SK-N-SH treated with all-trans-retinoic acid at 6 μM for 48 hours (cell line): ENCODE measurements at regions not wholly inside any gene's neighbourhood (a gene's known extent, or its start where the extent isn't known, plus 50 kb on each side); places are given as distances from the start of the nearest gene placed in this dataset.

Experiments
- ATAC-seq: fragments of 200-7000 bp; cut with Tn5 transposase; 3 replicates; pipeline ENCODE4 v1.9.1; 2020; ENCODE audit warnings: mild to moderate bottlenecking, moderate library complexity
- ARNTL ChIP-seq: fragments of 450-650 bp; formaldehyde crosslinking; IDR thresholded peaks from 2 replicates; pipeline ENCODE4 v1.5.0; 2020; ENCODE audit warnings: low read depth, mild to moderate bottlenecking, moderate library complexity, borderline replicate concordance
- BACH2 ChIP-seq: fragments of 250-450 bp; sonication (Bioruptor Pico); IDR thresholded peaks from 2 replicates; pipeline ENCODE4 v1.9.0; 2021; ENCODE audit warnings: mild to moderate bottlenecking, borderline replicate concordance
- CSDC2 ChIP-seq: fragments of 250-450 bp; sonication (Bioruptor Pico); IDR thresholded peaks from 2 replicates; pipeline ENCODE4 v1.5.0; 2020; ENCODE audit warnings: mild to moderate bottlenecking, moderate library complexity
- ESRRG ChIP-seq: fragments of 250-450 bp; sonication (Bioruptor Pico); IDR thresholded peaks from 2 replicates; pipeline ENCODE4 v1.6.1; 2021; ENCODE audit warnings: mild to moderate bottlenecking
- GLIS3 ChIP-seq: fragments of 250-450 bp; sonication (Bioruptor Pico); IDR thresholded peaks from 2 replicates; pipeline ENCODE4 v1.5.0; 2020; ENCODE audit warnings: mild to moderate bottlenecking, moderate library complexity
- ISL1 ChIP-seq: fragments of 250-450 bp; sonication (Bioruptor Pico); IDR thresholded peaks from 2 replicates; pipeline ENCODE4 v2.1.2; 2022; ENCODE audit warnings: mild to moderate bottlenecking, moderate library complexity
- OSR1 ChIP-seq: fragments of 250-450 bp; sonication (Bioruptor Pico); IDR thresholded peaks from 2 replicates; pipeline ENCODE4 v1.8.0; 2022; ENCODE audit warnings: moderate library complexity, mild to moderate bottlenecking, inconsistent platforms
- PPARA ChIP-seq: fragments of 250-450 bp; sonication (Bioruptor Pico); IDR thresholded peaks from 2 replicates; pipeline ENCODE4 v1.5.0; 2020; ENCODE audit warnings: mild to moderate bottlenecking, borderline replicate concordance
- RARB ChIP-seq: fragments of 250-450 bp; sonication (Bioruptor Pico); IDR thresholded peaks from 2 replicates; pipeline ENCODE4 v1.8.0; 2021; ENCODE audit warnings: mild to moderate bottlenecking, moderate library complexity
- SNAI2 ChIP-seq: fragments of 250-450 bp; sonication (Bioruptor Pico); IDR thresholded peaks from 2 replicates; pipeline ENCODE4 v1.5.0; 2020; ENCODE audit warnings: mild to moderate bottlenecking, moderate library complexity
- TCF4 ChIP-seq: fragments of 250-450 bp; sonication (Bioruptor Pico); IDR thresholded peaks from 2 replicates; pipeline ENCODE4 v1.8.0; 2021; ENCODE audit warnings: mild to moderate bottlenecking, moderate library complexity, borderline replicate concordance
- TOX ChIP-seq: fragments of 250-450 bp; sonication (Bioruptor Pico); IDR thresholded peaks from 2 replicates; pipeline ENCODE4 v1.8.0; 2021; ENCODE audit warnings: mild to moderate bottlenecking, moderate library complexity, borderline replicate concordance
- ZC3H10 ChIP-seq: fragments of 250-450 bp; sonication (Bioruptor Pico); IDR thresholded peaks from 2 replicates; pipeline ENCODE4 v1.5.1; 2021; ENCODE audit warnings: mild to moderate bottlenecking, moderate library complexity
- ZFP3 ChIP-seq: fragments of 250-450 bp; sonication (Bioruptor Pico); IDR thresholded peaks from 2 replicates; pipeline ENCODE4 v1.5.0; 2020; ENCODE audit warnings: mild to moderate bottlenecking, moderate library complexity
- ZFP30 ChIP-seq: fragments of 450-650 bp; formaldehyde crosslinking; IDR thresholded peaks from 2 replicates; pipeline ENCODE4 v1.5.0; 2022; ENCODE audit warnings: mild to moderate bottlenecking, moderate library complexity
- ZNF565 ChIP-seq: fragments of 450-650 bp; formaldehyde crosslinking; conservative IDR thresholded peaks from 2 replicates; pipeline ENCODE4 v1.5.0; 2020; ENCODE audit warnings: low read depth, mild to moderate bottlenecking, moderate library complexity
- ZNF70 ChIP-seq: fragments of 450-650 bp; formaldehyde crosslinking; IDR thresholded peaks from 2 replicates; pipeline ENCODE4 v1.5.0; 2020; ENCODE audit warnings: mild to moderate bottlenecking, moderate library complexity
- ZNF8 ChIP-seq: fragments of 450-650 bp; formaldehyde crosslinking; IDR thresholded peaks from 2 replicates; pipeline ENCODE4 v1.5.0; 2020; ENCODE audit warnings: mild to moderate bottlenecking, moderate library complexity
- TF ChIP-seq, protein P1 (sequence below): fragments of 250-450 bp; sonication (Bioruptor Pico); IDR thresholded peaks from 2 replicates; pipeline ENCODE4 v1.8.0; 2020; ENCODE audit warnings: mild to moderate bottlenecking, moderate library complexity, borderline replicate concordance
- TF ChIP-seq, protein P2 (sequence below): fragments of 250-450 bp; sonication (Bioruptor Pico); IDR thresholded peaks from 2 replicates; pipeline ENCODE4 v1.8.0; 2021; ENCODE audit warnings: low read depth, mild to moderate bottlenecking, moderate library complexity, borderline replicate concordance
- TF ChIP-seq, protein P3 (sequence below): fragments of 250-450 bp; sonication (Bioruptor Pico); IDR thresholded peaks from 2 replicates; pipeline ENCODE4 v1.5.1; 2021; ENCODE audit warnings: mild to moderate bottlenecking, moderate library complexity
- TF ChIP-seq, protein P4 (sequence below): fragments of 250-450 bp; sonication (Bioruptor Pico); IDR thresholded peaks from 2 replicates; pipeline ENCODE4 v1.5.0; 2020; ENCODE audit warnings: mild to moderate bottlenecking, moderate library complexity
- TF ChIP-seq, protein P5 (sequence below): fragments of 250-450 bp; sonication (Bioruptor Pico); IDR thresholded peaks from 2 replicates; pipeline ENCODE4 v1.5.1; 2020; ENCODE audit warnings: low read depth, mild to moderate bottlenecking, moderate library complexity

DNA sequence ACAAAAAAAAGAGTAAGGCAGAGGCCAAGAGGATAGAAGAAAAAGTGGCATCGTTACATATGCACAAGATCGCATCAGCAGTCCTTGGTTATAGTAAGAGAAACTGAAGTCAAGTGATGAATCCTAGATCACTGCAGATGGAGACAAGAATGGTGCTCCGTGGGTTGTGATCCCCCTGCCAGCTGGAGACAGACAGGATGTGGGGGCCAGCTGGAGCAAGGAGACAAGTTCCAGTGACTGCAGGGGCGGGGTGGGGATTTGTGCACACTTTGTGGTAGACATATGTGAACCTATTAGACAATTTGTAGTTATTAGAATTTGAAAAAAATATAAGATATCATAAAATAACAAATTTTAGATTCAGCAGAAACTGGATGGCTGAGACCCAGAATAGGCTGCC lies 697.9 kb upstream of the ADAMTS16 start (continued):
- TF ChIP-seq, protein P1, sequence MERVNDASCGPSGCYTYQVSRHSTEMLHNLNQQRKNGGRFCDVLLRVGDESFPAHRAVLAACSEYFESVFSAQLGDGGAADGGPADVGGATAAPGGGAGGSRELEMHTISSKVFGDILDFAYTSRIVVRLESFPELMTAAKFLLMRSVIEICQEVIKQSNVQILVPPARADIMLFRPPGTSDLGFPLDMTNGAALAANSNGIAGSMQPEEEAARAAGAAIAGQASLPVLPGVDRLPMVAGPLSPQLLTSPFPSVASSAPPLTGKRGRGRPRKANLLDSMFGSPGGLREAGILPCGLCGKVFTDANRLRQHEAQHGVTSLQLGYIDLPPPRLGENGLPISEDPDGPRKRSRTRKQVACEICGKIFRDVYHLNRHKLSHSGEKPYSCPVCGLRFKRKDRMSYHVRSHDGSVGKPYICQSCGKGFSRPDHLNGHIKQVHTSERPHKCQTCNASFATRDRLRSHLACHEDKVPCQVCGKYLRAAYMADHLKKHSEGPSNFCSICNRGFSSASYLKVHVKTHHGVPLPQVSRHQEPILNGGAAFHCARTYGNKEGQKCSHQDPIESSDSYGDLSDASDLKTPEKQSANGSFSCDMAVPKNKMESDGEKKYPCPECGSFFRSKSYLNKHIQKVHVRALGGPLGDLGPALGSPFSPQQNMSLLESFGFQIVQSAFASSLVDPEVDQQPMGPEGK, result no peak
- TF ChIP-seq BACH2, result no peak
- no peak for TF ChIP-seq TOX
- no peak for TF ChIP-seq ZC3H10
- TF ChIP-seq GLIS3 (CRISPR knock-in tag), result no peak
- no peak for TF ChIP-seq ZNF565 (CRISPR knock-in tag)

DNA sequence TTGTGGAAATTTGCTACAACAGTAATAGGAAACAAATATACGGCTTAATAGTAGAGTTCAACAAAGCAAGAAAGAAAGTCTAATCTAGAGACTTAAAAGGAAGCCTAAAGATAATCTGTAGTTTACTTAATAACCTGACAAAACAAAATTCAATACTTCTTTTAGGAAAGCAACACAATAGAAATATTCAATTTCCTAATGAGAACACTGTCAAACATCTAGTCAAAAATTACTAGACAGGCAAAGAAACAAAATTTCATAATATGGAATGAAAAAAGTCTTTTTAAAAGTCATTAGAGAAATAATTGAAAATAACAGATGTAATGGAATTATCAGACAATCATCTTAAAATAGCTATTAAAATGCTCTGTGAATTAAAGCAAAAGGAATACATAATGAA lies 692.5 kb upstream of the ADAMTS16 start:
- no peak for ATAC-seq

DNA sequence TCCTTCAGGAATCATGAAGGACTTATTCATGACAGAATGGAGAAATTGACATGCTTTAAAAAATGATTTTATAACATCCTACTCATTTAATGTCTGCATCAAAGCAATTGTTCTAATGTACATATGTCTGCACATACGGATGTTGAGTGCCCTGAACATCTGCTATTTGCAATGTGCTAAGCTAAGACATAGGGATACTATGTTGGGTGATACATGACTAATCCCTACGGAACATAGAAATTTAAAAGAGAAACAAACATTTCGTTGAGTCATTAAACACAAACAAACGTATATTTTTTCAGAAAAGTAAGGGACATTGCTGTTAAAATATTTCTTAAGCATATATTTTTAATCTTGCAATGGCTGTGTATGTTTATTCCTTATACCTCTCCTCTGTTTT lies 686.5 kb upstream of the ADAMTS16 start:
- no peak for TF ChIP-seq PPARA (CRISPR knock-in tag)
- TF ChIP-seq ZNF70 (CRISPR knock-in tag), result no peak
- TF ChIP-seq ISL1 (CRISPR knock-in tag), result no peak
- no peak for TF ChIP-seq ARNTL (CRISPR knock-in tag)
- TF ChIP-seq ZNF8, result no peak
- TF ChIP-seq ZC3H10, result no peak
- TF ChIP-seq, protein P2, sequence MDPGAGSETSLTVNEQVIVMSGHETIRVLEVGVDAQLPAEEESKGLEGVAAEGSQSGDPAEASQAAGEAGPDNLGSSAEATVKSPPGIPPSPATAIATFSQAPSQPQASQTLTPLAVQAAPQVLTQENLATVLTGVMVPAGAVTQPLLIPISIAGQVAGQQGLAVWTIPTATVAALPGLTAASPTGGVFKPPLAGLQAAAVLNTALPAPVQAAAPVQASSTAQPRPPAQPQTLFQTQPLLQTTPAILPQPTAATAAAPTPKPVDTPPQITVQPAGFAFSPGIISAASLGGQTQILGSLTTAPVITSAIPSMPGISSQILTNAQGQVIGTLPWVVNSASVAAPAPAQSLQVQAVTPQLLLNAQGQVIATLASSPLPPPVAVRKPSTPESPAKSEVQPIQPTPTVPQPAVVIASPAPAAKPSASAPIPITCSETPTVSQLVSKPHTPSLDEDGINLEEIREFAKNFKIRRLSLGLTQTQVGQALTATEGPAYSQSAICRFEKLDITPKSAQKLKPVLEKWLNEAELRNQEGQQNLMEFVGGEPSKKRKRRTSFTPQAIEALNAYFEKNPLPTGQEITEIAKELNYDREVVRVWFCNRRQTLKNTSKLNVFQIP (CRISPR knock-in tag), result no peak
- ATAC-seq, result no peak

More for the DNA sequence above, 692.5 kb upstream of the ADAMTS16 start:
- TF ChIP-seq ISL1 (CRISPR knock-in tag), result no peak
- TF ChIP-seq TCF4 (CRISPR knock-in tag), result no peak
- TF ChIP-seq TOX, result no peak
- TF ChIP-seq, protein P3, sequence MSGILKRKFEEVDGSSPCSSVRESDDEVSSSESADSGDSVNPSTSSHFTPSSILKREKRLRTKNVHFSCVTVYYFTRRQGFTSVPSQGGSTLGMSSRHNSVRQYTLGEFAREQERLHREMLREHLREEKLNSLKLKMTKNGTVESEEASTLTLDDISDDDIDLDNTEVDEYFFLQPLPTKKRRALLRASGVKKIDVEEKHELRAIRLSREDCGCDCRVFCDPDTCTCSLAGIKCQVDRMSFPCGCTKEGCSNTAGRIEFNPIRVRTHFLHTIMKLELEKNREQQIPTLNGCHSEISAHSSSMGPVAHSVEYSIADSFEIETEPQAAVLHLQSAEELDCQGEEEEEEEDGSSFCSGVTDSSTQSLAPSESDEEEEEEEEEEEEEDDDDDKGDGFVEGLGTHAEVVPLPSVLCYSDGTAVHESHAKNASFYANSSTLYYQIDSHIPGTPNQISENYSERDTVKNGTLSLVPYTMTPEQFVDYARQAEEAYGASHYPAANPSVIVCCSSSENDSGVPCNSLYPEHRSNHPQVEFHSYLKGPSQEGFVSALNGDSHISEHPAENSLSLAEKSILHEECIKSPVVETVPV (CRISPR knock-in tag), result no peak
- no peak for TF ChIP-seq RARB (CRISPR knock-in tag)
- TF ChIP-seq CSDC2 (CRISPR knock-in tag), result no peak
- no peak for TF ChIP-seq SNAI2 (CRISPR knock-in tag)
- no peak for TF ChIP-seq ZFP3 (CRISPR knock-in tag)
- TF ChIP-seq GLIS3 (CRISPR knock-in tag), result no peak
- TF ChIP-seq ZNF565 (CRISPR knock-in tag), result no peak
- TF ChIP-seq, protein P2 (CRISPR knock-in tag), result no peak
- no peak for TF ChIP-seq OSR1 (CRISPR knock-in tag)
- no peak for TF ChIP-seq ZC3H10
- no peak for TF ChIP-seq ESRRG
- TF ChIP-seq, protein P4, sequence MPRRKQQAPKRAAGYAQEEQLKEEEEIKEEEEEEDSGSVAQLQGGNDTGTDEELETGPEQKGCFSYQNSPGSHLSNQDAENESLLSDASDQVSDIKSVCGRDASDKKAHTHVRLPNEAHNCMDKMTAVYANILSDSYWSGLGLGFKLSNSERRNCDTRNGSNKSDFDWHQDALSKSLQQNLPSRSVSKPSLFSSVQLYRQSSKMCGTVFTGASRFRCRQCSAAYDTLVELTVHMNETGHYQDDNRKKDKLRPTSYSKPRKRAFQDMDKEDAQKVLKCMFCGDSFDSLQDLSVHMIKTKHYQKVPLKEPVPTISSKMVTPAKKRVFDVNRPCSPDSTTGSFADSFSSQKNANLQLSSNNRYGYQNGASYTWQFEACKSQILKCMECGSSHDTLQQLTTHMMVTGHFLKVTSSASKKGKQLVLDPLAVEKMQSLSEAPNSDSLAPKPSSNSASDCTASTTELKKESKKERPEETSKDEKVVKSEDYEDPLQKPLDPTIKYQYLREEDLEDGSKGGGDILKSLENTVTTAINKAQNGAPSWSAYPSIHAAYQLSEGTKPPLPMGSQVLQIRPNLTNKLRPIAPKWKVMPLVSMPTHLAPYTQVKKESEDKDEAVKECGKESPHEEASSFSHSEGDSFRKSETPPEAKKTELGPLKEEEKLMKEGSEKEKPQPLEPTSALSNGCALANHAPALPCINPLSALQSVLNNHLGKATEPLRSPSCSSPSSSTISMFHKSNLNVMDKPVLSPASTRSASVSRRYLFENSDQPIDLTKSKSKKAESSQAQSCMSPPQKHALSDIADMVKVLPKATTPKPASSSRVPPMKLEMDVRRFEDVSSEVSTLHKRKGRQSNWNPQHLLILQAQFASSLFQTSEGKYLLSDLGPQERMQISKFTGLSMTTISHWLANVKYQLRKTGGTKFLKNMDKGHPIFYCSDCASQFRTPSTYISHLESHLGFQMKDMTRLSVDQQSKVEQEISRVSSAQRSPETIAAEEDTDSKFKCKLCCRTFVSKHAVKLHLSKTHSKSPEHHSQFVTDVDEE (CRISPR knock-in tag), result no peak
- TF ChIP-seq ZNF8, result no peak

DNA sequence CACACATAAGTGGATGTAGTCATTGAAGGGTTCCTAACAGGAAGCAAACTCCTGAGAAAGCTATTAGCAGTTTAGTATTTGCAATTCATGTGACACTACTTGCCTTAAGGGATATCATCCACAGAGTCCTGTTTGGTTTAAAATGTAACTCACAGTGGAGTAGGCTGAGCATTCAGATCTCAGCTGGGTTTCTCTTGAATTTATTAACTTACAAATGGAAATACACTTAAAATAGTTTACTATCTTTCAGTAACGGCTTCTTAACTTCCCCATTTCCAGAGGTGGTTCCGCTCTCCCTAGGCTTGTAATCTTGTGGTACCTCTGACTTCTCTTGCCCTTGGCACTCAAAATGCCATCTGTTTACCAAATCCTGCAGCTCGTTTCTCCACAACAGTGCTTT lies 660.7 kb upstream of the ADAMTS16 start:
- ATAC-seq, result no peak
- TF ChIP-seq ZFP30 (CRISPR knock-in tag), result no peak
- TF ChIP-seq CSDC2 (CRISPR knock-in tag), result no peak
- TF ChIP-seq OSR1 (CRISPR knock-in tag), result no peak
- TF ChIP-seq RARB (CRISPR knock-in tag), result no peak
- TF ChIP-seq, protein P5, sequence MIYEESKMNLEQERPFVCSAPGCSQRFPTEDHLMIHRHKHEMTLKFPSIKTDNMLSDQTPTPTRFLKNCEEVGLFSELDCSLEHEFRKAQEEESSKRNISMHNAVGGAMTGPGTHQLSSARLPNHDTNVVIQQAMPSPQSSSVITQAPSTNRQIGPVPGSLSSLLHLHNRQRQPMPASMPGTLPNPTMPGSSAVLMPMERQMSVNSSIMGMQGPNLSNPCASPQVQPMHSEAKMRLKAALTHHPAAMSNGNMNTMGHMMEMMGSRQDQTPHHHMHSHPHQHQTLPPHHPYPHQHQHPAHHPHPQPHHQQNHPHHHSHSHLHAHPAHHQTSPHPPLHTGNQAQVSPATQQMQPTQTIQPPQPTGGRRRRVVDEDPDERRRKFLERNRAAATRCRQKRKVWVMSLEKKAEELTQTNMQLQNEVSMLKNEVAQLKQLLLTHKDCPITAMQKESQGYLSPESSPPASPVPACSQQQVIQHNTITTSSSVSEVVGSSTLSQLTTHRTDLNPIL (CRISPR knock-in tag), result no peak
- TF ChIP-seq ISL1 (CRISPR knock-in tag), result no peak
- TF ChIP-seq BACH2, result no peak
- TF ChIP-seq ZC3H10, result no peak
- TF ChIP-seq ZFP3 (CRISPR knock-in tag), result no peak
